GM12892 (cell line): ENCODE measurements at regions not wholly inside any gene's neighbourhood (a gene's known extent, or its start where the extent isn't known, plus 50 kb on each side); places are given as distances from the start of the nearest gene placed in this dataset.

Experiments used
- DNase-seq: peaks from one replicate; pipeline ENCODE4 v3.0.0; 2011; ENCODE audit not compliant: insufficient read length
- FAIRE-seq: peaks from 2 replicates; lab custom pipeline; 2011; peaks lifted over from hg19 to GRCh38; lab: Jason Lieb, UNC
- POLR2A ChIP-seq: IDR thresholded peaks from 2 replicates; pipeline ENCODE4 v1.6.1; 2011; ENCODE audit warnings: low read depth, low read length, control low read depth
- POLR2AphosphoS5 ChIP-seq: IDR thresholded peaks from 2 replicates; pipeline ENCODE4 v1.6.1; 2011; ENCODE audit warnings: low read depth, low read length, control low read depth
- TAF1 ChIP-seq: IDR thresholded peaks from 2 replicates; pipeline ENCODE4 v1.6.1; 2011; ENCODE audit warnings: low read depth, mild to moderate bottlenecking, control low read depth, low read length, borderline replicate concordance

DNA sequence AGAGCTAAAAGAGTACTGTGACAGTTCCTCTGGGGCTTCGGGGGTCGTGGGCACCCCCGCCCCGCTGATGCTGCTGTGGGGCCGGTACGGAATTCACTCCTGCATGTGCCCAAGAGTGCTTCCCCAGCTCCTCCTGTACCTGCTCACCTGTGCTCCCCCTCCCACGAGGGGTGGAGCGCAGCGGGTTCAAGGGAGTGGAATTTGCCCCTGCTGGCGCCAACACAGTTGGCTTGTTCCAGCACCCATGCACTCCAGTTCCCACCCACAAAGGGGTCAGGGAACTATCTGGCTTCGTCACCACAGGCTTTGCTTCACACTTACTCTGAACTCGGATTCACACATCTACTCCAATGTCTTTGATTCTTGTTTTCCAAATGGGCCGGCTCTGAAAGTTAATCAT lies 1086.9 kb upstream of the CDH6 start:
- TF ChIP-seq POLR2AphosphoS5 (no peak), POLR2A (no peak), TAF1 (no peak)
- DNase-seq (no peak), FAIRE-seq (no peak)

DNA sequence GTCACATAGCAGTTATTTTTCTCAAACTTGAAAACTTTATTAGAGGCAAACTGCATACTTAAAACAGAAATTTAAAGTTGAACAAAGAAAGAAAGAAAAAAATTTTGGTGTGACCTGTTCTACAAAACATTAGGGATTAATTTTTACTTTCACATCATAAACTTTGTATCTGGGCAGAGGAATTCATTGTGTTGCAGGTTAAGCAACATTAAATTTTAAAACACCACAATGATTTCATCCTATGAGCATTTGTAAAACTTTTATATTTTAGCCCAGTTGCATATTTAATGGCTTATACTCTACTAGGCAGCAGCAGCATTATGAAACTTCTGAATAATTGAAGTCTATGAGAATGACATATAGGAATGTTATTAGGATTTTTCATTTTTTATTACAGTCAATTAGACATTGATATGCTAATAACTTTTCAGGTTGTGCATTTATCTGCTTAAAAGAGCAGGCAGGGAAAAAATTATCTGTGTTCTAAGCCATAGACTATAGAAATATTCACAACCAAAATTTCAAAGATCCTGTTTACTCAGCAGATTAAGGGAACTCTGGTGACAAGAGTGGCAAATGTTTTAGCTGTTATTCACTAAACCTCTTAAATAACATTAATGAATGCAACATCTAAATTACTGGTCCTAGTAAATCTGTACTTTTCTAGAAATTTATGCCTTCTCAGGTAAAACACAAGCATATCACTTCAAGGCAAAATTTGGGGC lies 1088.5 kb upstream of the CDH6 start:
- DNase-seq (no peak), FAIRE-seq (no peak)
- TF ChIP-seq POLR2AphosphoS5 (no peak), POLR2A (no peak), TAF1 (no peak)

DNA sequence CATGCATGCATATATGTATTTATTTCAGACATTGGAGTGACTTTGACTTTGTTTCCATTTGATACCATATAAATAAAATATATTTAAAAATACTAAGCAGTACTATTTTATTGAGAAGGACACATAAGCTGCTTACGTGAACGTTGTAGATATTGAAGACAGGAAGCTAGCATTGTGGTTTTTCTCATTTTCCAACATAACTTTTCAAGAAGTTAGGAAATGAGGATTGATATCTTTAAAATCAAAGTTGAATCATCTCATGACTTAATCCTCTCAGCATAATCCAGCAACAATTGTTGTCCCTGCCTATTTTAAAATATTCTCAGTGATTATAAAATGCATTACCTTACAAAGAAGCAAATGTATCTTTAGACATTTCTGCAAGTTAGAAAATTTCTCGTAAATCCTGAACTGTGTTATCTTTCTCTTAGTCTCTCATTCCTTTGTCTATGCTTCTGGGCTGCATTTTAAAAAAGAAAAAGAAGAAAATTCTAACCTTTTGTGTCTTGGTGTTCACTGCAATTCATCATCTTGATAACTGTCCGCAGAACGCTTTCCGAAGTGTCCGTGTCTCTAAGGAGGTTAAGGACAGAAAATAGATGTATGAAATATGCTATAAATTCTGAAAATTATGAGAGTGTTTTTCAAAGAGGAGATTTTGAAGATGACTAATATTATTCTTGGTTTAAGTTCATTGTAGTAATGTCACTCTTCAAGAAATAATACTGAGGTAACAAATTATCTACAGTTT lies 1089.9 kb upstream of the CDH6 start:
- no peak for FAIRE-seq
- TF ChIP-seq POLR2A (no peak), TAF1 (no peak), POLR2AphosphoS5 (no peak)
- DNase-seq, result no peak

DNA sequence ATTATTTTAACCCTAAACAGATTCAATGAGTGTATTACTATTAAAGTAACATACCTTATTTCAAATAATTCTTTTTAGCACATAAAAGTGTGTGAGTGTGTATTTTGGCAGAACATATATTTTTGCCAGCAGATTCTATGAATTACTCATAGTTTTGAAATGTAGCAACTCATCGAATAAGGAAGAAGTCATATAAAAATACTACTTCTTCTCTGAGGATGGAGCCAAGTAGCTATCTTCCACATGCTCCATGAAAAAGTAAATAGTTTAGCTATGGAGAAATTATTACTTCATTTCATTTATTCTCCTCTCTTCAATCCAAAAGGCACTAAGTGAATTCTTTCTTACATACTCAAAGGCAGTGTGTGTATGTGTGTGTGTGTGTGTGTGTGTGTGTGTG lies 1090.4 kb upstream of the CDH6 start:
- DNase-seq (no peak), FAIRE-seq (no peak)
- TF ChIP-seq POLR2A (no peak), POLR2AphosphoS5 (no peak), TAF1 (no peak)

DNA sequence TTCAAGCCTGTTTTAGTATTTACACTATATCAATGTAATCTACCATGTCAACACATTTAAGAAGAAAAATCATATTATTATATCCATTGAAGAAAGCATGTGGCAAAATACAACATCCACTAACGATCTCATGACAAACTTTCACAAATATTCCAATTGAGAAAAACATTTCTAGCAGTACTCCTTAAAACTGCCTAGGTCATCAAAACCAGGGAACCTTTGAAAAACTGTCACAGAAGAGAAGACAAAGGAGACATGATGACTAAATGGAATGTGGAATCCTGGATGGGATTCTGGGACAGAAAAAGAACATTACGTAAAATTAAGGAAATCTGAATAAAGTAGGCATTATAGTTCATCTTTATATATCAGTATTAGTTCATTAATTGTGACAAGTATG lies 1091.3 kb upstream of the CDH6 start:
- FAIRE-seq, result no peak
- TF ChIP-seq TAF1 (no peak), POLR2A (no peak)
- DNase-seq, result no peak

DNA sequence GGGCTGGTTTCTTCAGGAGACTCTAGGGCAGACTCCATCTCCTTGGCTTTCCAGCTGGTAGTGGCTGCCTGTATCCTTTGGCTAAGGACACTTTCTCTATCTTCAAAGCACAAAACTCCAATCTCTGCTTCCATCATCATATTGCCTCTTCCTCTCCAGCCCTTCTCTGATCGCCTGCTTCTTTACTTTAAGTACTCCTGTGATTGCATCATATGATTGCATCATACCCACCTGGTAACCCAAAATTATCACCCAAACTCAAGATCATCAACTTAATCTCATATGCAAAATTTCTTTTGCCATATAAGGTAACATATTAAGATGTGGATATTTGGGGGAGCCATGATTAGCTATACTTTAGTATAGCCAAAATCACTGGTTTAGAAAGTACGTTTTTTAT lies 1092.6 kb upstream of the CDH6 start:
- TF ChIP-seq TAF1 (no peak), POLR2A (no peak), POLR2AphosphoS5 (no peak)
- no peak for DNase-seq
- FAIRE-seq, result no peak

DNA sequence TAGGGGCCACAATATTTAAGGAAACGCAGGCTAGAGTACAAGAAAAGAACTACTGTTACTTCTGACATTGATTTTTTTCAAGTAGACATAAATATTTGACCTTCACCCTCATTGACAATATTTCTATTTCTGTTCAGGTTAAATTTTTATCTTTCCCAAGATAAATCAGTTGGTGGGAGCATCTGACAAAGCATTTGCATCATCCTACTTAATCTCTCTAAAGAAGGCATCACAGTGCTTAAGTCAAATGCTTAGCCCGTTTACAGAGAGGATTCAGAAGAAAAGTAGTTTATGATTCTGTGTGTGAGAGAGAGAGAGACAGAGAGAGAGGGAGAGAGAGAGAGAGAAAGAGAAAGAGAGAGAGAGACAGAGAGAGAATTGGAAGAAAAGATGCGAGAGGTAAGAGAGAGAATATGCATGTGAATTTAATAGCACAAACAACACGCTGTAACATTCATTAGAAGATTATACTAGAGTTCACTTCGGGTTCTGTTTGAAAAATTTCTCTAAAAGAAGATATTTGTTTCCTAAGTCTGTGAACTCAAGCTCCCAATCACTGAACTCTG lies 1093.3 kb upstream of the CDH6 start:
- TF ChIP-seq TAF1 (no peak), POLR2AphosphoS5 (no peak), POLR2A (no peak)
- FAIRE-seq (no peak), DNase-seq (no peak)

DNA sequence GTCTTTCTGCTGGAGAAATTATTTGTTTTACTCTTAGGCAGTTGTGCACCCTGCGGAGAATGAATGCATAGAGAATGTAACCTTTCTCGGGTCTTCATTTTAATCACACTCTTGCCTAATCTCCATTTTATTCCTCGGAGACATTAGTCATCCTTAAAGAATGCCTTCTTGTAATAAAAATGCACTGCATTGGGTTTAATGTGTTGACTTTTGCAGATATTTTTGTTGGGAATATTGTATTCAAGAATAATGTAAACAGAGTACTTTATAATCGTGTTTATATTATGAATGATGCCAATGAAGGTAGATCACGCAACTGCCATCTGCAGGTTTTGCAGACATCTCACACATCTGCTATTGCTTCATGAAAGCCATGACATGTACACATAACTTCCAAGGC lies 1093.9 kb upstream of the CDH6 start:
- no peak for DNase-seq
- TF ChIP-seq TAF1 (no peak), POLR2AphosphoS5 (no peak), POLR2A (no peak)
- FAIRE-seq, result no peak

DNA sequence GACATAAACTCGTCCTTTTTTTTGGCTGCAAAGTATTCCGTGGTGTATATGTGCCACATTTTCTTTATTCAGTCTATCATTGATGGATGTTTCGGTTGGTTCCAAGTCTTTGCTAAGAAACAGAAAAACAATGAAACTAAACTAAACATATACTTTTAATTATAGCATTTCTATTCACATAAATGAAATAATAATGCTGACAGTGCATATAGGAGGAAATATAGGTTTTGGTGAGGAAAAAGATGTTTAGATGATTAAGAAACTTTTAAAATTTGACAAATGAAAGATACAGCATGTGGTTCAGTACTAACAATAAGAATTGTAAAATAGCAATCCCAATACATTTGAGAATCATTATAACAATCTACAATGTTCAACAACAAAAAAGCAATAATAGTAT lies 1094.5 kb upstream of the CDH6 start:
- TF ChIP-seq POLR2A (no peak), TAF1 (no peak), POLR2AphosphoS5 (no peak)
- DNase-seq (no peak), FAIRE-seq (no peak)

DNA sequence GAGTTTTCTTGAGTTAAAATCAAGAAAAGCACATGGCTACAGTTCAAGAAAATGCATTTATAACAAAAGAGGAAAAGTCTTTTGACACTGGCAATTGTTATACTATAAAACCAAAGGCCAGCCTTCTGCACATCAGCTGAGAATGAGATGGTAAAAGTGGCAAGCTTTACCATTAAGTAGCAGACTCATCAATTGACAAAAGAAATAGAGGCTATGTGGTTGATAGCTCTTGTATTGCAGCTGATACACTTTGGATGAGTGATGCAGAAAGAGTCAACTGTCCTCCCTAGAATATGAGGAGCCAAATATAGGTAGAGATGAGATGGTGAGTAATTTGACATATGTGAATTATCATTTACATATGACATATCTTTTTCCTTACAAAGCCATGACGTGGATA lies 1100.9 kb upstream of the CDH6 start:
- no peak for DNase-seq
- no peak for FAIRE-seq
- TF ChIP-seq POLR2A (no peak), TAF1 (no peak), POLR2AphosphoS5 (no peak)

DNA sequence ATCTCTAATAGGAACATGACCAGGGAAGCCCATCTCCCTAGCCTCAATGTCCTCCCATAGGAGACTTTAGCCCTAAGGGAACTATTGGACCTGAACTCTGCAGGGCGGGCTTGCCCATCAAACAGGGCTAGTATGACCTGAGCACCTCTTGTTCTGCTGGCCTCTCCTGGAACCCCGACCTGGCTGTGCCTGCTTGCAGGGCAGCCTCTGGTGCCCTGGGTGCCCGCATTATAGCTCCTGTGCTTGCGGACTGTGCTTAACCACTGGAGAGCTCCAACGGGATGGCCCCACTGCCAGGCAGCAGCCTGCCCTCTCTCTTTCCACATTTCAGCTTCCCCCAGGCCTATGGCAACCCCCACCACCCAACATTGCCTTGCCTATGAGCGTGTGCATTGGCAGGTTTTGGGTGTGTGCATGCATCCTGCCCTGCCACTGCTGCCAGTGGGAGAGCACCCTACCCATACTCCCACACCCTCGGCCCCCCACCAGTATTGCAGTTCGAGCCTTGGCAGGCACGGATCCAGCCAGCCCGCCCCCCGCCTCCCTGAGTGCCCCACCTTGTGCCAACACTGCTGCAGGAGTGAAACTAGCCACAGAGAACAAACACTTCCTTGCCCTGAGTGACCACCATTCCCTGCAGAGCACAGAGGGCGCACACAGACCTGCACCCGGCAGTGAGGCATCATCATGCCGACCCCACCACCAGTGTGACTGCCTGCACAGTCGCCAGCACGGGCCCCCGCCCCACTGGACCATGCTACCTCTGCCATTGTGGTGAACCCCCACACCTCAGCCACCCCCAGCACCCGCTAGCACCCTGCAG lies 1123.8 kb upstream of the CDH6 start:
- FAIRE-seq (no peak), DNase-seq (no peak)
- TF ChIP-seq POLR2AphosphoS5 (no peak), TAF1 (no peak), POLR2A (no peak)

DNA sequence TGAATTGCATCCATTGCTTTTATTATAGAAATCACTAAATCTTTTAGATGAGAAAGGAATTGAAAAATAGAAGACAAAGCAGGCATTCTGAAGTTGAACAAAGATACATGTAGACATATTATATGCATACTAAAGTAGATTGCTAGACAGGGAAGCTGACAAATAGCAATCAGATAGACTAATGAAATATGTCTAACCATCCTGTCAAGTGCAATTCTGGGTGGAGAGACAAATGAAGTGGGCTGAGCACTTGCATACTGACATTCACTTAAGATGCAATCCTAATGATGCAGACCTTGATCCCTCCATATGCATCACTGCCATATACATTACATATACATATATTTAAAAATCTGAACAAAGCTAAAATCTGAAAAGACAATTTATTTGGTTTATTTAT lies 1130.0 kb upstream of the CDH6 start:
- DNase-seq, result no peak
- FAIRE-seq, result no peak
- TF ChIP-seq TAF1, result no peak
- no peak for TF ChIP-seq POLR2A
- TF ChIP-seq POLR2AphosphoS5, result no peak
